SU-DHL-6 (cell line): ENCODE measurements at regions not wholly inside any gene's neighbourhood (a gene's known extent, or its start where the extent isn't known, plus 50 kb on each side); places are given as distances from the start of the nearest gene placed in this dataset.

Source experiments
- H2AFZ ChIP-seq: fragments of 200-600 bp; sonication (generic); 2 replicates; pipeline ENCODE4 v1.6.1; 2014; ENCODE audit warnings: low read depth, mild to moderate bottlenecking, moderate library complexity, mixed read lengths, antibody characterized with exemption, low read length; ENCODE audit not compliant: severe bottlenecking
- H3F3A ChIP-seq: fragments of 200-600 bp; shearing (Covaris generic); 2 replicates; pipeline ENCODE4 v1.6.0; 2016; ENCODE audit warnings: antibody characterized with exemption, mild to moderate bottlenecking; ENCODE audit not compliant: insufficient read depth
- H3K27ac ChIP-seq: fragments of 200-600 bp; sonication (generic); 2 replicates; pipeline ENCODE4 v1.5.1; 2016; ENCODE audit warnings: low read depth, mild to moderate bottlenecking, low read length, moderate library complexity, mixed read lengths
- H3K27me3 ChIP-seq: fragments of 200-600 bp; sonication (generic), shearing (Covaris generic); 2 replicates; pipeline ENCODE4 v1.6.0; 2014; ENCODE audit warnings: mild to moderate bottlenecking, low read length
- H3K36me3 ChIP-seq: fragments of 200-600 bp; sonication (generic); 2 replicates; pipeline ENCODE4 v1.6.1; 2014; ENCODE audit warnings: mild to moderate bottlenecking, low read length, mixed read lengths
- H3K4me2 ChIP-seq: fragments of 300-600, 200-600 bp; shearing (Covaris generic), sonication (generic); 2 replicates; pipeline ENCODE4 v1.6.0; 2014; ENCODE audit warnings: low read length, low read depth, mild to moderate bottlenecking; ENCODE audit not compliant: poor library complexity, severe bottlenecking
- H3K4me3 ChIP-seq: fragments of 200-600 bp; sonication (generic); 2 replicates; pipeline ENCODE4 v1.5.1; 2014; ENCODE audit warnings: antibody characterized with exemption, low read length, mild to moderate bottlenecking, mixed read lengths; ENCODE audit not compliant: insufficient read depth, poor library complexity, severe bottlenecking
- H3K79me2 ChIP-seq: fragments of 200-600 bp; sonication (generic); 2 replicates; pipeline ENCODE4 v1.6.1; 2014; ENCODE audit warnings: mild to moderate bottlenecking, low read length, moderate library complexity; ENCODE audit not compliant: insufficient read depth
- H3K9ac ChIP-seq: fragments of 200-600 bp; sonication (generic); 2 replicates; pipeline ENCODE4 v1.7.0; 2014; ENCODE audit warnings: mild to moderate bottlenecking, low read length
- H3K9me2 ChIP-seq: fragments of 200-600 bp; sonication (generic); replicated peaks from 2 replicates; pipeline ENCODE4 v1.6.1; 2014; ENCODE audit warnings: low read length; ENCODE audit not compliant: insufficient read depth
- H3K9me3 ChIP-seq: fragments of 200-600 bp; sonication (generic); 2 replicates; pipeline ENCODE4 v1.6.1; 2014; ENCODE audit warnings: low read length, mixed read lengths; ENCODE audit not compliant: insufficient read depth
- H4K20me1 ChIP-seq: fragments of 200-600 bp; sonication (generic); 2 replicates; pipeline ENCODE4 v1.6.1; 2014; ENCODE audit warnings: low read depth, mild to moderate bottlenecking, antibody characterized with exemption, low read length, moderate library complexity, mixed read lengths
- EZH2phosphoT487 ChIP-seq: fragments of 200-600 bp; sonication (generic), shearing (Covaris generic); conservative IDR thresholded peaks from 2 replicates; pipeline ENCODE4 v1.6.1; 2018; ENCODE audit warnings: mild to moderate bottlenecking, antibody characterized with exemption, low read length, moderate library complexity, mixed read lengths
- TF ChIP-seq, protein P1 (sequence below): fragments of 200-600 bp; sonication (generic); IDR thresholded peaks from one replicate; pipeline ENCODE4 v1.5.1; 2017; ENCODE audit warnings: antibody characterized with exemption, mild to moderate bottlenecking, low read length, moderate library complexity; ENCODE audit not compliant: insufficient read depth, poor library complexity, severe bottlenecking

- Histone ChIP-seq H3K27ac (no peak overlapping the region), H3F3A (no peaks in the 10 kb centered on the region), H4K20me1 (no peaks in the 10 kb centered on the region), H3K4me3 (no peak overlapping the region), H3K9ac (no peak overlapping the region), H3K4me2 (no peak overlapping the region), H3K36me3 (no peaks in the 10 kb centered on the region), H3K79me2 (no peaks in the 10 kb centered on the region), H3K9me3 (no peaks in the 10 kb centered on the region), H2AFZ (no peak overlapping the region), H3K27me3 (no peaks in the 10 kb centered on the region), H3K9me2 (no peaks in the 10 kb centered on the region)
- no peak for TF ChIP-seq EZH2phosphoT487
- TF ChIP-seq, protein P1, sequence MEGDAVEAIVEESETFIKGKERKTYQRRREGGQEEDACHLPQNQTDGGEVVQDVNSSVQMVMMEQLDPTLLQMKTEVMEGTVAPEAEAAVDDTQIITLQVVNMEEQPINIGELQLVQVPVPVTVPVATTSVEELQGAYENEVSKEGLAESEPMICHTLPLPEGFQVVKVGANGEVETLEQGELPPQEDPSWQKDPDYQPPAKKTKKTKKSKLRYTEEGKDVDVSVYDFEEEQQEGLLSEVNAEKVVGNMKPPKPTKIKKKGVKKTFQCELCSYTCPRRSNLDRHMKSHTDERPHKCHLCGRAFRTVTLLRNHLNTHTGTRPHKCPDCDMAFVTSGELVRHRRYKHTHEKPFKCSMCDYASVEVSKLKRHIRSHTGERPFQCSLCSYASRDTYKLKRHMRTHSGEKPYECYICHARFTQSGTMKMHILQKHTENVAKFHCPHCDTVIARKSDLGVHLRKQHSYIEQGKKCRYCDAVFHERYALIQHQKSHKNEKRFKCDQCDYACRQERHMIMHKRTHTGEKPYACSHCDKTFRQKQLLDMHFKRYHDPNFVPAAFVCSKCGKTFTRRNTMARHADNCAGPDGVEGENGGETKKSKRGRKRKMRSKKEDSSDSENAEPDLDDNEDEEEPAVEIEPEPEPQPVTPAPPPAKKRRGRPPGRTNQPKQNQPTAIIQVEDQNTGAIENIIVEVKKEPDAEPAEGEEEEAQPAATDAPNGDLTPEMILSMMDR = no peak
These were observed 85.5 kb upstream of the GPC1 start for GRCh38 chr2:240350006-240350355.

- TF ChIP-seq EZH2phosphoT487 = no peak
- TF ChIP-seq, protein P1 = no peak
- no peaks in the 10 kb centered on the region for H4K20me1 ChIP-seq
- no peak overlapping the region for H3K9ac ChIP-seq
- no peak overlapping the region for H3K27ac ChIP-seq
- no peak overlapping the region for H3K4me2 ChIP-seq
- H3K79me2 ChIP-seq = no peaks in the 10 kb centered on the region
- H3K27me3 ChIP-seq = no peaks in the 10 kb centered on the region
- no peaks in the 10 kb centered on the region for H3F3A ChIP-seq
- H3K4me3 ChIP-seq = no peak overlapping the region
- no peaks in the 10 kb centered on the region for H3K9me2 ChIP-seq
- H2AFZ ChIP-seq = no peak overlapping the region
- no peaks in the 10 kb centered on the region for H3K36me3 ChIP-seq
- no peaks in the 10 kb centered on the region for H3K9me3 ChIP-seq
These were observed 84.8 kb upstream of the GPC1 start for GRCh38 chr2:240350696-240351087.

GRCh38 chr2:240351088-240351741, 84.2 kb upstream of the GPC1 start:
- Histone ChIP-seq H4K20me1 (no peaks in the 10 kb centered on the region), H3K79me2 (no peaks in the 10 kb centered on the region), H3K9ac (no peak overlapping the region), H3F3A (no peaks in the 10 kb centered on the region), H2AFZ (no peak overlapping the region), H3K27ac (no peak overlapping the region), H3K36me3 (no peaks in the 10 kb centered on the region), H3K4me2 (no peak overlapping the region), H3K4me3 (no peak overlapping the region), H3K27me3 (no peaks in the 10 kb centered on the region), H3K9me3 (no peaks in the 10 kb centered on the region), H3K9me2 (no peaks in the 10 kb centered on the region)
- TF ChIP-seq EZH2phosphoT487 = no peak
- TF ChIP-seq, protein P1 = no peak
